ENCODE measurements at regions not wholly inside any gene's neighbourhood (a gene's known extent, or its start where the extent isn't known, plus 50 kb on each side); places are given as distances from the start of the nearest gene placed in this dataset.
"Not testable (repeated sequence)": the region's sequence is repeated elsewhere in the genome, so short reads cannot be mapped to it uniquely, and the experiment has no call there.

- DNase-seq, H3K4me3 ChIP-seq: not testable (repeated sequence)
These were observed 293.6 kb downstream of the SPATA31A1 start for GRCh38 chr9:39649029-39649428.

GRCh38 chr9:39656960-39657603 lies 301.6 kb downstream of the SPATA31A1 start:
- H3K4me2 ChIP-seq (ENCODE audit: unreplicated experiment); H3K4me1 ChIP-seq (ENCODE audit: insufficient read depth); H3K27ac ChIP-seq; in situ Hi-C loops (cut with MboI); DNase-seq; H3K27me3 ChIP-seq (replicated peaks; ENCODE audit: insufficient read depth); H3K9me3 ChIP-seq (ENCODE audit: low read depth); H3K9me2 ChIP-seq (ENCODE audit: insufficient read depth); H3K79me2 ChIP-seq (ENCODE audit: insufficient read depth); H3F3A ChIP-seq (ENCODE audit: insufficient read depth); H3K4me3 ChIP-seq; H3K9ac ChIP-seq; H2AFZ ChIP-seq; H4K20me1 ChIP-seq (ENCODE audit: insufficient read depth); H3K36me3 ChIP-seq (ENCODE audit: low read depth): not testable (repeated sequence)
- WGBS, 2 experiments (ENCODE audit: low coverage in 1 of 2, low lambda C conversion rate in 2 of 2, missing lambda C conversion rate in 2 of 2): no CpG with 5 or more reads among the region's 4 CpGs

More at GRCh38 chr9:39649029-39649428, 293.6 kb downstream of the SPATA31A1 start:
- H3F3A ChIP-seq (ENCODE audit: insufficient read depth); H3K36me3 ChIP-seq (ENCODE audit: low read depth); H3K79me2 ChIP-seq (ENCODE audit: insufficient read depth); H3K9ac ChIP-seq; H3K9me3 ChIP-seq (ENCODE audit: low read depth); H3K9me2 ChIP-seq (ENCODE audit: insufficient read depth); H3K4me1 ChIP-seq (ENCODE audit: insufficient read depth); H2AFZ ChIP-seq; H4K20me1 ChIP-seq (ENCODE audit: insufficient read depth); H3K27me3 ChIP-seq (replicated peaks; ENCODE audit: insufficient read depth); in situ Hi-C loops (cut with MboI); H3K27ac ChIP-seq; H3K4me2 ChIP-seq (ENCODE audit: unreplicated experiment): not testable (repeated sequence)

- H3K79me2 ChIP-seq (ENCODE audit: insufficient read depth); in situ Hi-C loops (cut with MboI); H3K4me3 ChIP-seq; H3F3A ChIP-seq (ENCODE audit: insufficient read depth); H3K36me3 ChIP-seq (ENCODE audit: low read depth); H4K20me1 ChIP-seq (ENCODE audit: insufficient read depth); H3K27me3 ChIP-seq (replicated peaks; ENCODE audit: insufficient read depth); H3K9me3 ChIP-seq (ENCODE audit: low read depth); H3K4me2 ChIP-seq (ENCODE audit: unreplicated experiment); H3K9ac ChIP-seq; H3K9me2 ChIP-seq (ENCODE audit: insufficient read depth); DNase-seq; H3K4me1 ChIP-seq (ENCODE audit: insufficient read depth); H3K27ac ChIP-seq; H2AFZ ChIP-seq: not testable (repeated sequence)
- WGBS, 2 experiments (ENCODE audit: low coverage in 1 of 2, low lambda C conversion rate in 2 of 2, missing lambda C conversion rate in 2 of 2): no CpG with 5 or more reads among the region's 8 CpGs
These were observed 307.6 kb downstream of the SPATA31A1 start for GRCh38 chr9:39663020-39663419.

- H3K4me3 ChIP-seq; in situ Hi-C loops (cut with MboI): not testable (repeated sequence)
- no CpG with 5 or more reads among the region's 1 CpG for WGBS, 2 experiments (ENCODE audit: low coverage in 1 of 2, low lambda C conversion rate in 2 of 2, missing lambda C conversion rate in 2 of 2)
These were observed 308.2 kb downstream of the SPATA31A1 start for GRCh38 chr9:39663713-39664112.

GRCh38 chr9:39665020-39665419 lies 309.6 kb downstream of the SPATA31A1 start:
- H3K27ac ChIP-seq; H3K9ac ChIP-seq; H3K4me2 ChIP-seq (ENCODE audit: unreplicated experiment); in situ Hi-C loops (cut with MboI); H3K36me3 ChIP-seq (ENCODE audit: low read depth); H2AFZ ChIP-seq; H3K9me2 ChIP-seq (ENCODE audit: insufficient read depth); H3K4me3 ChIP-seq; H4K20me1 ChIP-seq (ENCODE audit: insufficient read depth); H3K79me2 ChIP-seq (ENCODE audit: insufficient read depth); DNase-seq; H3F3A ChIP-seq (ENCODE audit: insufficient read depth); H3K27me3 ChIP-seq (replicated peaks; ENCODE audit: insufficient read depth); H3K4me1 ChIP-seq (ENCODE audit: insufficient read depth); H3K9me3 ChIP-seq (ENCODE audit: low read depth): not testable (repeated sequence)
- 34 to 51% methylated on average over 4 to 5 of the region's 7 CpGs for WGBS, 2 experiments (ENCODE audit: low coverage in 1 of 2, low lambda C conversion rate in 2 of 2, missing lambda C conversion rate in 2 of 2)

More at GRCh38 chr9:39663713-39664112, 308.2 kb downstream of the SPATA31A1 start:
- H4K20me1 ChIP-seq (ENCODE audit: insufficient read depth); H3K4me1 ChIP-seq (ENCODE audit: insufficient read depth); H3K9me2 ChIP-seq (ENCODE audit: insufficient read depth); H3F3A ChIP-seq (ENCODE audit: insufficient read depth); H3K27ac ChIP-seq; H3K9ac ChIP-seq; H3K27me3 ChIP-seq (replicated peaks; ENCODE audit: insufficient read depth); H3K4me2 ChIP-seq (ENCODE audit: unreplicated experiment); DNase-seq; H3K79me2 ChIP-seq (ENCODE audit: insufficient read depth); H2AFZ ChIP-seq; H3K36me3 ChIP-seq (ENCODE audit: low read depth); H3K9me3 ChIP-seq (ENCODE audit: low read depth): not testable (repeated sequence)

- H2AFZ ChIP-seq; H3K9me3 ChIP-seq (ENCODE audit: low read depth); H3K79me2 ChIP-seq (ENCODE audit: insufficient read depth); H3K4me3 ChIP-seq; H3K9ac ChIP-seq; H4K20me1 ChIP-seq (ENCODE audit: insufficient read depth); DNase-seq; H3K36me3 ChIP-seq (ENCODE audit: low read depth); H3K4me1 ChIP-seq (ENCODE audit: insufficient read depth); H3K27ac ChIP-seq; H3K9me2 ChIP-seq (ENCODE audit: insufficient read depth); H3K4me2 ChIP-seq (ENCODE audit: unreplicated experiment); H3F3A ChIP-seq (ENCODE audit: insufficient read depth); H3K27me3 ChIP-seq (replicated peaks; ENCODE audit: insufficient read depth); in situ Hi-C loops (cut with MboI): not testable (repeated sequence)
- WGBS, 2 experiments (ENCODE audit: low coverage in 1 of 2, low lambda C conversion rate in 2 of 2, missing lambda C conversion rate in 2 of 2): no CpG with 5 or more reads among the region's 1 CpG
These were observed 319.2 kb downstream of the SPATA31A1 start for GRCh38 chr9:39674437-39675210.

GRCh38 chr9:39675211-39675553 lies 319.7 kb downstream of the SPATA31A1 start:
- DNase-seq; H3K9me3 ChIP-seq (ENCODE audit: low read depth); H3K4me3 ChIP-seq; H3K79me2 ChIP-seq (ENCODE audit: insufficient read depth); H3K9ac ChIP-seq; H3K27me3 ChIP-seq (replicated peaks; ENCODE audit: insufficient read depth); H3F3A ChIP-seq (ENCODE audit: insufficient read depth); H3K36me3 ChIP-seq (ENCODE audit: low read depth); H3K4me1 ChIP-seq (ENCODE audit: insufficient read depth); H3K9me2 ChIP-seq (ENCODE audit: insufficient read depth); H4K20me1 ChIP-seq (ENCODE audit: insufficient read depth); in situ Hi-C loops (cut with MboI); H3K27ac ChIP-seq; H2AFZ ChIP-seq; H3K4me2 ChIP-seq (ENCODE audit: unreplicated experiment): not testable (repeated sequence)
- WGBS, 2 experiments (ENCODE audit: low coverage in 1 of 2, low lambda C conversion rate in 2 of 2, missing lambda C conversion rate in 2 of 2): no CpG with 5 or more reads among the region's 2 CpGs
